ENCODE measurements at regions not wholly inside any gene's neighbourhood (a gene's known extent, or its start where the extent isn't known, plus 50 kb on each side); places are given as distances from the start of the nearest gene placed in this dataset.

DNA sequence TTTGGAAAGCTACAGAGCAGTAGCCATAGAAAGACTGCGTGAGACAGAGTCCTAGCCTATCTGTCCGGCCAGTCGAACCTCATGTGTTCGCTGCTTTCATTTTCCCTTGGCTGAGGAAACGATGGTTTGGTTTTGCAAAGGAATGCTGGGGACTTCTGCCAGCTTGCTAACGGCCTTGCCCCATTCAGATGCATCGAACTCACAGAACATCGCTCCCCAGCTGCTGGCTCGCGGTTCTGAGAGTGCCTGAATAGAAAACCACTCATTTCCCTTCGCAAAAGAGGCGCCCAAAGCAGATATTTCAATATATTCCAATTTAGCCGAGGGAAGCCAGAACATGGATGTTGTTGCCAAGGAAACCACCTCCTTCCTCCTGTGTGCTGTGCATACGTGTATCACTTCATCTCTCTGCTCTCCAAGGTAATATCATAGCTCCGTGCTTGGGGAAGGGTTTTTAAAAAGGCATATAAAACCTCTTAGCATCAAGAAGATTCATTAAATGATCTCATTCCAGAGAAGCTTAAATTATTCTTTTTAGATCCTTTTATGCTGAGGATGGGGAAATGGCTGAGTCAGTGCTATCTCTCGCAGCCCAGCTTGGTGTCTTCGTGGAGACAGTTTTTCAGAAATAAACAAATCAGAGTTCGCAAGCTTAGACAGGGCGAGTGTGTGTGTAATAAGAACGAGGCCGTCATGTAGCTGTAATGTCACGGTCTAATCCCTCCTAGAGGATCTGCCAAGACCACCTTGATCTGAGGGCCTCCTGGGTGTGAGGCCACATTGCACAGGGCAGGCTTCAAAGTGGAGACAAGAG is 215.2 kb downstream of the RPS24 start:
- no peak for DNase-seq (ENCODE audit: low spot score)

DNA sequence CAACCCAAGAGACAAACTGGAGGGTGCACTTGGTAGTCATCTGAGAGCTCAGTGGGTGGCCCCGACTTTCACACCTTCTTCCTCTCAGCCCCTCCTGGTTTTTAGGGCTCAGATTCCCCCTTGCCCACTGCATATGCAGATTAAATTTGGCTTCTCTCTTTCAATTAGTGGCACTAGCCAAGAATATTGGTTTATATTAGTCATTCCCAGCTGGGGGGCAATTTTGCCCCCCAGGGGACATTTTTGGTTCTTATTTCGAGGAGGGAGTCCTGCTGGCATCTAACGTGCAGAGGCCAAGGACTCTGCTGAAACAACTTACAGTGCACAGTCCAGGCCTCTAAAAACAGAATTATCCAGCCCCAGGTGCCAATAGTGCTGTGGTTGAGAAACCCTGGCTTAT is 216.0 kb downstream of the RPS24 start:
- DNase-seq (ENCODE audit: low spot score), result no peak

DNA sequence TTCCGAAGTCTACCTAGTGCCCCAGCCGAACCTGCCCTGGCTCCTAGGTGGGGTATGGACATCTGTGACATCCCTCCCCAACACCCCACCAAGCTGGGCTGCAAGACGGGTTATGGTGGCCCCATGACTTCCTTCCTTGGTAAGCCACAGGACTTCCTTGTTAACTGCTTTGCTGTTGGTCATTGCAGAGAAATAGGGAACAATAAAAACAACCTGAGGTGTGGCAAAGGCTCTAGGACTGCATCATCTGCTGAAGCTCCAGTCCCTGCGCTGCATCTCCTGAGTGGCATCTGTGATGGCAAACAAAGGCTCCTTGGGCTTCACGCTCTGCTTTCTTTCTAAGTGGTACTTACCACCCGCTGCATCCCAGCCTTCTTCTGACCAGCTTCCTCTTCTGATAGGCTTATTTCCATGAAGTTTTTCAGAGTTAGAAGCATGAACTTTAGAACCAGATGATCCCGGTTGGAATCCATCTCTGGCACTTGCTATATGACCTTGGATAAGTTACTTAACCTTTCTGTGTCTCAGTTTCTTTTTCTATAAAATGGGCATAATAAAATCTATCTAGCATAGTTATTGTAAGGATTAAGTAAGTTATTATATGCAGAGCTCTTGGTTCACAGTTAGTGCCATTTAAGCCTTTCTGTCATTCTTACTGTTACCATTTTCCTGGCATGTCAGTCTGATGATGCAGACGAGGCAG is 216.8 kb downstream of the RPS24 start:
- no peak for DNase-seq (ENCODE audit: low spot score)

DNA sequence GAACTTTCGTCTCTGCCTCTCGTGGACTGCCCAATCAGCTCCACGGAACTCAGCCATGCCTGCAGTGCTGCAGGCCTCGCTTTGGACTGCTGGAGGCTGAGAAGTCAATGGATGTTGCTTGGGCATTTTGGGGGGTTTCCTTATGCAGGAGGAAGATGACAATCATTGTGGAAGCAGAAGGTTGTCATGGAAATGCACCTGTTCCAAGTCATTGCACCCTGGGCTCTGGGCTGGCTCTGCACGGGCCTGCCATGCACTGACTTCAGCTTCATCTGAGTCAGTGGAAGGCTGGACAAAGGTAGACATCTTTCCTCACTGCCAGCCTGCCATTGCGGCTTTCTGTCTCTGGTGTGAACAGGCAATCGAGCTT is 217.3 kb downstream of the RPS24 start:
- DNase-seq (ENCODE audit: low spot score), result no peak

DNA sequence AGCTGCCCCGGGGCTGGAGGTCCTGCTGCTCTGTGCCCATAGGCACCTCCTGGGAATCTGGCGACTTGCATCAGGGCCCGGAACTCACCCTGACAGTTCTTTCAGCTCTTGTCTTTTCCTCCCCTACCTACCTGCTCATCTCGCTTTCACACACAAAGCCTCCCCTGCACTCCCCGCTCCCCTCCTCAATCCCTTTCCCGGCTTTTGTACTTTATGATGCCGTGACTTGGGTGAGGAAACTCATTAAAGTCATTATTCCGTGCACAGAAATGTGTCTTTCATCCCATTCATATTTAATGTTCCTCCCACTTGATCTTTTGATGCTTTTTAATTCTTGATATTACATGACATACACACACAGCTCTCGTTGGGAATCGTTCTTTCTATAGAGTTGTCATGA is 218.6 kb downstream of the RPS24 start:
- no peak for DNase-seq (ENCODE audit: low spot score)

DNA sequence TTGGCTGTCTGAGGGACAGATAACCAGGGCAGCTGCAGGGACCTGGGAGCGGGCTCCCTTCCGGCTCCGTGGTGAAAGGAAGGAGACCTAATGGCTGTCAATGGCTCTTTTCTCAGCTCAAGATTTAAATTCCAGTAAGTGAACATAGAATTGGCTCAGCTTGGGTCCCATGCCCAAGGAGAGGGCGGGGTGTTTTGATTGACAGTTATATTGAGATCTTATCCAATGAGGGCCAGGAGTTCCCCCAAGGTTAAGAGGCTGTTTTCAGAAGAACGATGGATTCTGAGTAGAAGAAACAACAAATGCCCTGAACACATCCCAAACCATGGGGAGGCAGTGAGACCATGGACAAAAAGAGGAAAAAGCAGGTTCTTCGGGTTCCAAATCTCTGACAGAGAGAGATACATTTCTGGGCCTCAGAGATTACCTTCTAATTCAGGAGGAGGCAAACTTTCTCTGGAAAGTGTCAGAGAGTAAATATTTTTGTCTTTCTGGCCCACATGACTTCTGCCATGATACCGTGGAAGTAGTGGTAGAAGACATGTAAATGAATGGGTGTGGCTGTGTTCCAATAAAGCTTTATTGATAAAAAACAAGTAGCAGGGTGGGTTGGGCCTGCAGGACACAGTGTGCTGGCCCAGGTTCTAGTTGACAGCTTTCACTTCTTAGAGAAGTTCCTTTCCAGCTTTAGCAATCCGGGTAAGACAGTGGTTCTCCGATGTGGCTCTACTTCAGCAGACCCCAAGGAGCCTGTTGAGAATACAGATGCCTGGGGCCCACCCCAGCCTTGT is 219.6 kb downstream of the RPS24 start:
- no peak for DNase-seq (ENCODE audit: low spot score)

DNA sequence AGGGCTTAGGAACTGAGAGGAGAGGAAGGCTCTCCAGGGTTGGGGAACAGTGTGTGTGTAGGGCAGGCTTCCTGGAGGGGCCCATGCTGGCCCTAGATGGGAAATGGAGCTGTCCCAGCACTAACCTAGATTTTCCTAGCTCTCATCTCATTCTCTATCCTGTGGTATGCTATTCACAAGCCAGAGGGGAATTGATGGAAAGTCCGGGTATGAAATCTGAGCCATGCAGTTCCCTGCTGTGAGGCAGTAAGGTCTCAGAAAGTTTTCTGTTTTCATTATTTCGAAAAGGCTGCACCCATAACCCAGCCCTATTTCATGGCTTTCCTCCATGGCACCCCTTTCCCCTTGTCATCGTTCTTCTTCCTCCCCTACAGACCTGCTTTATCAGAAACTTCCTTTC is 220.3 kb downstream of the RPS24 start:
- no peak for DNase-seq (ENCODE audit: low spot score)

DNA sequence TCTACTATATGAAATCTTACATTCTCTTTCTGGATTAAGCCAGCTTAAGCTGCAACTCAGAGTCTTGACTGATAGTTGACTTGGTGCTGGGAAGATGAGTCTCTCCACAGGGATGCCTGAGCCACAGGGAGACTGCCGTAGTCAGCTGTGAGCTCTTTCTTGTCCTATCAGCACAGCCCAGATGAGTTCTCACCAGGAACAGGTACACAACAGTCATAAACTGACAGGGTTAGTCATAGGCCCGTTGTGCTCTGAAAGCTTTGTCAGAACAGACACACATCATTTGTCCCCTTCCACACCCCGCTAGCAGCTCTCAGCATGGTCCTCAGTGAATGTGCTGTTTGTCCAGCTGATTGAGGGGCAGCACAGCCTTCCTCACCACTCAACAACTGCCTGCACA is 221.6 kb downstream of the RPS24 start:
- DNase-seq (ENCODE audit: low spot score), result no peak

DNA sequence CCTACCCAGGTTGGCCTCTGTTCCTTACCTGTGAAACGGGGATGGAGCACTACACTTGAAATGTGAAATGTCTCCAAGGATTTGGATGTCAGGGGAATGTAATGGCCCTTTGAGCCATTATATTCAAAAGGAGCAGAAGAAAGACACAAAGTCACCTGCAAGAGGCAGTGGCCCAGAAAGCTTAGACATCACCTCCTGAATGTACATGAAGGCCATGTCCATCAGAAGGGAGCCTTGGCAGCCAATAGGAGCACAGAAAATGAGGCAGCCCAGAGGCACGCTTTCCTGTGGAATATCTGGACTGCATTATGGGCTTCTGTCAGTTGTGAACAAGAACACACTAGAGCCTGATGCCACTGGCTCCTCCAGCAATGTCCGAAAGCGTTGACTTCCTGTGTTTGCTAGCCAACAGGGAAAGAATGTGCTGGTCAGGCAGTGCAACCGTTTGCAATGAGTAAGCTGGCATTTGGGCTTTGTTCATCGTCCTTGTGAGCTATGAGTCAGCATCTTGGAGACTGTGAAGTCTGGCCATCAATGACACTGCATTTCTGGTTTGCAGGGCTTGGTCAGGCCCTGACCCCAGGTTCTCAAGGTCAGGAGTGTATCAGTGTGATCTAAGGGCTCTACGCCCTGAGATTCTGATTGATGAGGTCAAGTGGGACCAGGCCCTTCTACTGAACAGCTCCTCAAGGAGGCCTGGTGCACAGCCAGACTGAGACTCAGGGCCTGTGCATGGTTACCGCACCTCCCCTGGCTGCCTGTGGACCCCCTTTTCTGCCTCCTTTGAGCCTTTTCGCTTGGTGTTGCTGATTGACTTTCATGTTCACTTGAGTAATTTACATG is 222.4 kb downstream of the RPS24 start:
- no peak for DNase-seq (ENCODE audit: low spot score)

DNA sequence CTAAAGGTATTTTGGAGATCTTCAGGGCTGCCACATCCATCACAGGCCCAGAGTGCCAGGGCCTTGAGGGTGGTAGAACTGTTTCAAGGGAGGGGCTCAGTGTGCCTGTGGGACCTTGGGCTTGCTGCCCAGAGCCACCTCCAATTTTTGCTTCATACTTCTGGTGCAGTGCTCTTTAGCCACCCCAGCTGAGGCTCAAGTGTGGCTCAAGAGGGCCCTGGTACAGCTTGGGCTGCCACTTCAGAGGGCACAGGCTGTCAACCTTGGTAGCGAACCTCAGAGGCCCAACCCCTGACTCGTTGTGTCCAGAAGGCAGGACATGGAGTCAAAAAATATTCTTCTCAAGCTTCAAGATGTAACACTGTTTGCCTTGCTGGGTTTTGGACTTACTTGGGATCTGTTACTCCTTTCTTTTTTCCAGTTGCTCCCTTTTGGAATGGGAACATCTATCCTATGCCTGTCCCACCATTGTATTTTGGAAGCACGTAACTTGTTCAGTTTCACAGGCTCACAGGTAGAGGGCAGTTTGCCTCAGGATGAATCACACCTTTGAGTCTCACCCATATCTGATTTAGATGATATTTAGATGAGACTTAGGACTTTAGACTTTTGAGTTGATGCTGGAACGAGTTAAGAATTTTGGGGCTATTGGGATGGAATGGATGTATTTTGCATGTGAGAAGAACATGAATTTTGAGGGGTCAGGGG is 224.8 kb downstream of the RPS24 start:
- DNase-seq (ENCODE audit: low spot score), result no peak

DNA sequence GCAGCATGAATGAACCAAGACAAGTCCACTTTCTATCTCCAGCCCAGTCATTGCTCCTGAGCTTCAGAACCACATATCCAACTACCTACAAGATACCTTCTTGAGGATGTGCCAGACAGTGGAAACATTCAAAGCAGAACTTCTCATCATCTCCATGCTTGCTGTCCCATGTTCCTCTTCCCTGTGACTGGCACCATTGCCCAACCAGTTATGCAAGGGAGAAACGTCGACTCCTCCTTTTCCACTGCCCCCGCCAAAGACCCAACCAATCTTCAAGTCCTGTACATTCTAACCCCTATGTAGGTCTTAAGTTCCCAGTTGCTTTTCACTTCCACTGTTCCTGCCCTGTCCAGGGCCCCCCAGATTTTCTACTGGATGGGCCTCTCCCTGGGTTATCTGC is 225.7 kb downstream of the RPS24 start:
- no peak for DNase-seq (ENCODE audit: low spot score)

DNA sequence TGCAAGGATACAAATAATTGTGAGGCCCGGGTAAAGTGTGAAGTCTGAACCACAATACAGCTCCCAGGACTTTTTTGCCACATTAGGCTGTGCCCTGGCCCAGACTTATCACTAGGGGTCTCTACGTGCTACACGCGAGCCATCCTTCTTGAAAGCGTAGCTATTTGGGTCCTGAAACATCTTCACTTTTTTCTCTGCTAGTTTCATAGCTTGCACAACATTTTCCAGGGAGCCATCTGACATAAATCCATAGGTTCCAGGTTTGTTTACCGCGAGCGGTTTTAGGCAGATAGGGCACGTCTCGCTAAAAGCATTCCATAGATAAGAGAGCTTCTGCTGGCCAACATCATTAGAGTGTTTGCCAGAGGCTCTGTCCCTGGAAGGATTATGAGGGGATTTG is 226.5 kb downstream of the RPS24 start:
- DNase-seq (ENCODE audit: low spot score), result no peak

DNA sequence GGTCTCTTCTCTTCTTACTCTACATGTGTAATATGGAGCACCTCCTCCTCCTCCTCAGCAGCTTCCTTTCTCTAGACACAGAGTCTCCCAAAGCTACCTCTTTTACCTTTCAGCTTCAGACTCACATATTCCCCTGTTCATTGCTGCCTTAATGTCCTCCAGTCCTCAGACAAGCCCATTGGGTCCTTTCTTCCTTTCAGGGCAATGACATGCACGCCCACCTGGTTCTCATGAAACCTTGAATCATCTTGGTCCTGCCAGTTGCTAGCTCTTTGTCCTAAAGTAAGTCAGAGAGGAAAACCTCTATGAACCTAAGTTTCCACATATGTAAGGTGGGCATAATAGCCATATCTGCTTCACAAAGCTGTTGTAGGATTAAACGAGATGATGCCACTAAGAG is 227.0 kb downstream of the RPS24 start:
- no peak for DNase-seq (ENCODE audit: low spot score)

DNA sequence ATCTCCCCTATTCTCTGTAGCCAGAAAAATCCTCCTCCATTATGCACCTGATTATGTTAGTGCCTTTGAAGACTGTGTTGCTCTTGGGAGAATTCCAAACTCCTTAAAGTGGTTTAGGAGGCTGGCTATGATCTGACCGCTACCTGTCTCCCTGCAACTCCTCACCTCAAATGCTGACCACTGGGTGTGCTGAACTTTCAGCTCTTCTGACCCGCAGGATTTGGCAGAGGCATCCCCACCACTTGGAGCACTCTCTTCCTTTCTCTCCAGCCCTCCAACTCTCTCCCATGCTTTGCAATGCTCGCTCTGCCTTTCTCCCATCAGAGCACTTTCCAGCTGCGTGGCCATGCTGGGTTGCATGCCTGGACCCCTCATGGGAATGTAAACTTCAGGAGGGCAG is 227.6 kb downstream of the RPS24 start:
- DNase-seq (ENCODE audit: low spot score), result no peak

DNA sequence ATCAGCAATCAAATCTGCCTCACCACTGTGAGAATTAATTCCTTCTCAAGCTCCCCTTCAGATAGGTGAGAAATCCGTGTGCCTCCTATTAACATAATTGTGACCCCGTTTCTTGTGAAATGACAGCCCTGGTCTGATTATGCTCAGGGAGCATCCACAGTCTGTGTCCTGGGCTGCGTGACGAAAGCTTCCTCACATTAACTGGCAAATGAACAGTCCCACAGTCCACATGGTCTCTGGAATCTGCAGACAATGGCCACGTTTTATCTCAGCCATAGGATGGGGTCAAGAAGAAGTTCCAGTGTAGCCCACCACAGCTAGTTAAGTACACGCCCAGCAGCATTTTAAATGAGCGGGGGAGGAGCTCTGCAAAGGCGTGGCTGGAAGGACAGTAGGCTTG is 229.2 kb downstream of the RPS24 start:
- DNase-seq (ENCODE audit: low spot score), result no peak

DNA sequence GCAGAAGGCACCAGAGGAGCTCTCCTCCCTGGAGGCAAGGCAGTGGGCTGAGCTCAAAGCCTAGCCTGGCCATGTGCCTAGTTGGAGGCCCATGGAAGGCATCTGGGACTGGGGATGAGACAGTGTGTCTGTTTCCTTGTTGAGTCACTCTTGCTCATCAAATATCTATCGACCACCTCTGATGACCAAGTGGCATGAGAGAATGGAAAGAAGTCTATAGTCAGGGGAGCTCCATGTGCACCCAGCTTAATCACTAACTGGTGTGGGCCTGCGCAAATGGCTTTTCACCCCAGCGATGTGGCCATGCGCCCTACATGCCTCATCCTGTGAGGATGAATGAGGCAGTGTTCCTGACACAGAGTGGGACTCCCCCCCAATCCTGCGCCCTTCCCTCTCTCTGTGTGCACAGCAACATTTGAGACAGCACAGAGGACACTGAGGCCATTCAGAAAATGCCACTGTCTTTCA is 229.9 kb downstream of the RPS24 start:
- DNase-seq (ENCODE audit: low spot score), result no peak

DNA sequence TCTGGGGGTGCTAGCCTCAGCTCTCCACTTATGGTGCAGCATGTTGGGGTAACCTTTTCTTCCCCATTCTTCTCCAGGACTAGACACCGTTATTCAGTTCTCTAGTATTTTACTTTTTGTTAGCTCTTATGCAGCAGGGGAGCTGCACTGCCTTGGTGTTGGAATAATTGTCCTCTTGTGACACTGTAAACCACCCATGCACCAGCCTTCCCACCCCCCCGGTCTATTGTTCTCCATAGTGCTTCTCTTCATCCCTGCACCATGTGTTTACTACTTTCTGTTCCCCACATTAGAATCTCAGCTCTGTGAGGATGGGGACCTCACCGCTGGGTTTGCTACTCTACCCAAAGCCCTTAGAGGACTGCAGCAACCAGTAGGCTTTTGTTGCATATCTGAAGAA is 230.7 kb downstream of the RPS24 start:
- DNase-seq (ENCODE audit: low spot score), result no peak

DNA sequence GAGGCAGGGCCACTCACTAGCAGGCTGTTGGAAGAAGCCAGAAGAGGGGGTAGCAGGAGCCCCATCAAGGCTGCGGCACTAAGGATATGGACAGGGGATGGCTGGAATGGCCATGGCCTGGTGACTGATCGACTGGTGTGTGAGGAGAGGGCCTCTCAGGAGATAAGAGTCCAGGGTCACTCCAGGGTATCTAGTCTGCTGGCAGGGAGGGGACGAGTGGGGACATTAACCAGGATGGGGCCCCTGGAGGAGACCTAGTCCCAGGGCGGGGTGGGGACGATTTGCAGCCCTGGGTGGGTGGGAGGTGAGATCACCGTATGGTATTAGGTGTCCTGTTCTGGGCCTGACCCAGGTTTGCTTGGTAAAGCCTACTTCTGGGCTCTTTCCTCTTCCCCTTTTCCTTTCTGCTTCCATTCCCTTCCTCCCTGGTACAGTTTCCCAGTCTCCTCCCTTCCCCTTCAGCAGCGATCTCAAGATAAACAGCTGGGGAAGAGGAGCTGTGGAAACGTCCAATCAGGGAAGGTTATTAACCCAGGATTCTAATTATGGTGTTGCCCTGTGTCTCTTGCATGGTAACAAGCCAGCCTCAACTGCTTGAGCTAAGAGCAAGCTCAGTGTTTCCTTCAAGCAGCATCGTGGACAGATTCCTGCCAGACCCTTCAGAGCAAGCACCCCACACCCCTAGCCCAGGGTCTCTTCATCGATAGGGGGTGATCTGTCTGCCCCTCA is 233.2 kb downstream of the RPS24 start:
- no peak for DNase-seq (ENCODE audit: low spot score)

DNA sequence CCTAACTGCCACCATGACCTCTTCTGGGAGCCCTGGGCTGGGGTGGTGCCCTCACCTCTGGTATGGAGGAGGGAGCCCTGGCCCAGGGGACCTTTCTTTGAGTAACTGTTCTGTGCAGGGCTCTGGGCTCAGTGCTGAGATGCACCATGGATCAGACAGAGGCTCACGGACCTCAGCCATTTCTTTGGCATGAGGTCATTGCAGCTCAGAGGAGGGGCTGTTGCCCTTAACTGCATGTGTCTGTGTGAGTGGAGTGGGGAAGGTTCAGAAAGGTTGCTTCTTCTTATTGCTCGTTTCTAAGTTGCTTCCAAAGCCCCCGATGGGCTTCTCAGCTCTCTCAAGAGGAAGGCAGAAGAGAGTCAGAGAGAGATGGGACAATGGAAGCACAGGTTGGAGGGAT is 233.9 kb downstream of the RPS24 start:
- no peak for DNase-seq (ENCODE audit: low spot score)

DNA sequence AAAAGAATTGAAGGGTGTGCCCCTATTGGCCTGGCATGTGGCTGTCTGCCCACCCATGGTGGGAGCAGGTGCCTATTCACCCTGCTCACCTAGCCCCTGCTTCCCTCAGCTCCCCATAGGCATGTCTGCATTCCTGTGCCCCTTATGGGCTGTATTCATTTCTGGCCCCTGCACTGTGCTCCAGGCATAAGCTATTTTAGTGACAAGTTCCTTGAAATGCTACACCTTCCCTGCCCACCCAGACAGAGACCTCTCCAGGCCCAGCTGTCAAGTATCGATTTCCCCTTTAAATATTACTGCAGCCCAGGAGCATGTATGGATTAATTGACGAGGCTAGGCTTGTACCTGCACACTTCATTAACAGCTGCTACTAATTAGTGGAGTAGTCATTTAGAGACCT is 235.4 kb downstream of the RPS24 start:
- DNase-seq (ENCODE audit: low spot score), result no peak

DNA sequence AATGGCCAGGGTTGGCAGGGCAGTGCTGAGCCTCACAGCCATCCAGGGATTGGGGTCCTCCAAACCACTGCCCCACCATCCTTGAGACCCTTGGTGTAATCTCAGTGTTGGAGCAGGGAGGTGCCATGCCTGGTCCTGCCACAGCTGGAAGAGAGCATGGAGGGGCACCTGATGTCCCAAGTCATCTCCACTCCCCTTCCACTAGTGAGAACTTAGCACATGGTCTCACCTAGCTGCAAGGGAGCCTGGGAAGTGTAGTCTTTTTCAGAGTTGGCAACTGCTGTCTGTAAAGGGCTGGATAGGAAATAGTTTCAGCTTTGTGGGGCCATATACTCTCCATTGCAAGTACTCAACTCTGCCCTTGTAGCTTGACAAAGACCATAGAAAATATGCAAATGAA is 238.7 kb downstream of the RPS24 start:
- no peak for DNase-seq (ENCODE audit: low spot score)
